ENCODE measurements at regions not wholly inside any gene's neighbourhood (a gene's known extent, or its start where the extent isn't known, plus 50 kb on each side); places are given as distances from the start of the nearest gene placed in this dataset.
"Not testable (repeated sequence)": the region's sequence is repeated elsewhere in the genome, so short reads cannot be mapped to it uniquely, and the experiment has no call there.

- not testable (repeated sequence) for TF ChIP-seq CTCF, EZH2 (IDR thresholded peaks at IDR 0.05)
Observed at GRCh38 chr7:149986866-149987265, 113.1 kb downstream of the ATP6V0E2 start.
